ENCODE measurements at regions not wholly inside any gene's neighbourhood (a gene's known extent, or its start where the extent isn't known, plus 50 kb on each side); places are given as distances from the start of the nearest gene placed in this dataset.

- no peak for TF ChIP-seq GATA2 (IDR thresholded peaks at IDR 0.05; ENCODE audit: low read depth, low read length)
- no peak for TF ChIP-seq GATA3 (IDR thresholded peaks at IDR 0.05; ENCODE audit: low read depth, low read length)
These were observed 203.3 kb upstream of the SPOPL start for GRCh38 chr2:138298120-138298814.
